IPS DF 6.9 (cell line): ENCODE measurements at regions not wholly inside any gene's neighbourhood (a gene's known extent, or its start where the extent isn't known, plus 50 kb on each side); places are given as distances from the start of the nearest gene placed in this dataset.
"Not testable (repeated sequence)": the region's sequence is repeated elsewhere in the genome, so short reads cannot be mapped to it uniquely, and the experiment has no call there.

Experiments
- DNase-seq: peaks from one replicate; pipeline ENCODE4 v3.0.0-alpha.2; 2013; ENCODE audit warnings: low read depth, low spot score
- H3K27ac ChIP-seq: one replicate; pipeline ENCODE4 v1.5.1; 2013; ENCODE audit warnings: low read length, control low read depth
- H3K27me3 ChIP-seq: 2 replicates; pipeline ENCODE4 v1.6.1; 2013; ENCODE audit warnings: mild to moderate bottlenecking, low read length; ENCODE audit not compliant: control insufficient read depth, insufficient read depth
- H3K36me3 ChIP-seq: 2 replicates; pipeline ENCODE4 v1.6.1; 2013; ENCODE audit warnings: low read length; ENCODE audit not compliant: control insufficient read depth, insufficient read depth
- H3K4me1 ChIP-seq: 2 replicates; pipeline ENCODE4 v1.6.1; 2013; ENCODE audit warnings: low read length; ENCODE audit not compliant: control insufficient read depth, insufficient read depth
- H3K4me3 ChIP-seq: 2 replicates; pipeline ENCODE4 v1.5.1; 2013; ENCODE audit warnings: mild to moderate bottlenecking, low read length
- H3K9me3 ChIP-seq: 2 replicates; pipeline ENCODE4 v1.6.1; 2013; ENCODE audit warnings: low read length, inconsistent platforms; ENCODE audit not compliant: control insufficient read depth, insufficient read depth
- WGBS: extraction: QIAGEN DNeasy Blood & Tissue Kit; methylation state at CpG from one replicate; pipeline ENCODE4 v1.1.7; 2013; ENCODE audit warnings: mixed read lengths, missing lambda C conversion rate; ENCODE audit not compliant: insufficient read length, insufficient coverage; 5-methylcytosine and 5-hydroxymethylcytosine counted together

GRCh38 chr1:59217439-59217838 lies 79.5 kb upstream of the FGGY start:
- H3K4me1 ChIP-seq, H3K27me3 ChIP-seq, DNase-seq, H3K36me3 ChIP-seq, H3K4me3 ChIP-seq, H3K9me3 ChIP-seq, H3K27ac ChIP-seq: not testable (repeated sequence)
- WGBS, result no CpG with 5 or more reads among the region's 2 CpGs

- Histone ChIP-seq H3K9me3 (no peaks in the 10 kb centered on the region), H3K4me3 (no peak overlapping the region), H3K27me3 (no peaks in the 10 kb centered on the region), H3K4me1 (no peaks in the 10 kb centered on the region), H3K36me3 (no peaks in the 10 kb centered on the region), H3K27ac (no peak overlapping the region)
- no CpG with 5 or more reads among the region's 5 CpGs for WGBS
- DNase-seq, result no peak
These were observed 78.2 kb upstream of the FGGY start for GRCh38 chr1:59218521-59219236.

GRCh38 chr1:59219916-59220315 lies 77.0 kb upstream of the FGGY start:
- Histone ChIP-seq H3K27ac (no peak overlapping the region), H3K9me3 (no peaks in the 10 kb centered on the region), H3K27me3 (no peaks in the 10 kb centered on the region), H3K4me3 (no peak overlapping the region), H3K4me1 (peaks cover 2% of the 10 kb centered on the region), H3K36me3 (no peaks in the 10 kb centered on the region)
- WGBS, result no CpG with 5 or more reads among the region's 2 CpGs
- DNase-seq, result no peak

- WGBS, result no CpG with 5 or more reads among the region's 5 CpGs
- DNase-seq, result no peak
- H3K9me3 ChIP-seq, result no peaks in the 10 kb centered on the region
- peaks cover 2% of the 10 kb centered on the region for H3K4me1 ChIP-seq
- no peaks in the 10 kb centered on the region for H3K27me3 ChIP-seq
- no peak overlapping the region for H3K27ac ChIP-seq
- no peaks in the 10 kb centered on the region for H3K36me3 ChIP-seq
- no peak overlapping the region for H3K4me3 ChIP-seq
These were observed 76.5 kb upstream of the FGGY start for GRCh38 chr1:59220356-59220755.

GRCh38 chr1:59223198-59223597 lies 73.7 kb upstream of the FGGY start:
- no peak for DNase-seq
- Histone ChIP-seq H3K27ac (no peak overlapping the region), H3K4me3 (no peak overlapping the region), H3K27me3 (no peaks in the 10 kb centered on the region), H3K36me3 (no peaks in the 10 kb centered on the region), H3K9me3 (no peaks in the 10 kb centered on the region), H3K4me1 (peaks cover 2% of the 10 kb centered on the region)
- no CpG with 5 or more reads among the region's 2 CpGs for WGBS

- DNase-seq, result no peak
- H3K36me3 ChIP-seq, result no peaks in the 10 kb centered on the region
- H3K9me3 ChIP-seq, result no peaks in the 10 kb centered on the region
- H3K4me1 ChIP-seq, result peaks cover 2% of the 10 kb centered on the region
- no peak overlapping the region for H3K4me3 ChIP-seq
- H3K27ac ChIP-seq, result no peak overlapping the region
- no peaks in the 10 kb centered on the region for H3K27me3 ChIP-seq
- no CpG with 5 or more reads among the region's 3 CpGs for WGBS
These were observed 72.8 kb upstream of the FGGY start for GRCh38 chr1:59223989-59224634.

GRCh38 chr1:59225594-59226316 lies 71.1 kb upstream of the FGGY start:
- no peak for DNase-seq
- H3K4me1 ChIP-seq, result peaks cover 2% of the 10 kb centered on the region
- WGBS, result no CpG with 5 or more reads among the region's 2 CpGs
- no peaks in the 10 kb centered on the region for H3K9me3 ChIP-seq
- no peak overlapping the region for H3K4me3 ChIP-seq
- no peaks in the 10 kb centered on the region for H3K36me3 ChIP-seq
- H3K27ac ChIP-seq, result no peak overlapping the region
- no peaks in the 10 kb centered on the region for H3K27me3 ChIP-seq

- peaks cover 2% of the 10 kb centered on the region for H3K4me1 ChIP-seq
These were observed 67.8 kb upstream of the FGGY start for GRCh38 chr1:59229138-59229537.

GRCh38 chr1:59230622-59231021 lies 66.3 kb upstream of the FGGY start:
- Histone ChIP-seq H3K27ac (no peak overlapping the region), H3K4me1 (no peaks in the 10 kb centered on the region), H3K36me3 (no peaks in the 10 kb centered on the region), H3K4me3 (no peak overlapping the region), H3K27me3 (no peaks in the 10 kb centered on the region), H3K9me3 (no peaks in the 10 kb centered on the region)
- DNase-seq, result no peak
- WGBS, result 100% methylated on average over 2 of the region's 2 CpGs

More at GRCh38 chr1:59229138-59229537, 67.8 kb upstream of the FGGY start:
- Histone ChIP-seq H3K27ac (no peak overlapping the region), H3K36me3 (no peaks in the 10 kb centered on the region), H3K9me3 (no peaks in the 10 kb centered on the region), H3K27me3 (no peaks in the 10 kb centered on the region), H3K4me3 (no peak overlapping the region)
- no peak for DNase-seq

- Histone ChIP-seq H3K36me3 (no peaks in the 10 kb centered on the region), H3K27me3 (no peaks in the 10 kb centered on the region), H3K4me3 (no peak overlapping the region), H3K4me1 (no peaks in the 10 kb centered on the region), H3K27ac (no peak overlapping the region), H3K9me3 (no peaks in the 10 kb centered on the region)
- WGBS, result no CpG with 5 or more reads among the region's 6 CpGs
- no peak for DNase-seq
These were observed 64.7 kb upstream of the FGGY start for GRCh38 chr1:59232216-59232615.
